CD4-positive, alpha-beta memory T cell (primary cell): ENCODE measurements at regions not wholly inside any gene's neighbourhood (a gene's known extent, or its start where the extent isn't known, plus 50 kb on each side); places are given as distances from the start of the nearest gene placed in this dataset.

Experiments used
- CTCF ChIA-PET: fragments of 350-600 bp; sonication (Branson Sonifier 250); formaldehyde crosslinking; loops from one replicate; lab custom pipeline; 2021; ENCODE audit warnings: inconsistent platforms; ENCODE audit not compliant: partially characterized antibody; lab: Charles Lee
- POLR2A ChIA-PET: fragments of 350-600 bp; sonication (Branson Sonifier 250); formaldehyde crosslinking; loops from one replicate; lab custom pipeline; 2021; ENCODE audit not compliant: partially characterized antibody; lab: Charles Lee
- DNase-seq, 5 donors: peaks; one replicate each; pipeline versions ENCODE4 v3.0.0 to v3.0.0-alpha.2; 2020 to 2022; ENCODE audit warnings: mixed read lengths in 1 of 5
- H3K27ac ChIP-seq: one replicate; pipeline ENCODE4 v1.7.0; 2013; ENCODE audit warnings: low read depth, low read length
- H3K27me3 ChIP-seq: 2 replicates; pipeline ENCODE4 v1.7.0; 2013; ENCODE audit warnings: mild to moderate bottlenecking, low read length, moderate library complexity; ENCODE audit not compliant: insufficient read depth
- H3K36me3 ChIP-seq: 2 replicates; pipeline ENCODE4 v1.7.0; 2013; ENCODE audit warnings: mild to moderate bottlenecking, low read length, moderate library complexity; ENCODE audit not compliant: insufficient read depth
- H3K4me1 ChIP-seq: 2 replicates; pipeline ENCODE4 v1.7.0; 2013; ENCODE audit warnings: mild to moderate bottlenecking, low read length, moderate library complexity; ENCODE audit not compliant: insufficient read depth
- H3K4me3 ChIP-seq, 2 donors: one replicate each; pipeline ENCODE4 v1.7.0; 2013; ENCODE audit warnings: low read length in 2 of 2, mild to moderate bottlenecking in 1 of 2
- H3K9me3 ChIP-seq, 2 donors: one replicate each; pipeline ENCODE4 v1.7.0; 2013; ENCODE audit warnings: low read length in 2 of 2, control low read depth in 1 of 2; ENCODE audit not compliant: control insufficient read depth in 1 of 2
- H3K27ac Mint-ChIP-seq, 7 donors: one replicate each; pipeline ENCODE4 v1.8.0; 2020 to 2021; ENCODE audit warnings: mixed read lengths in 7 of 7, mild to moderate bottlenecking in 6 of 7, inconsistent platforms in 3 of 7, moderate library complexity in 3 of 7
- H3K27me3 Mint-ChIP-seq, 2 donors: one replicate each; pipeline ENCODE4 v1.8.0; 2020 to 2021; ENCODE audit warnings: mixed read lengths in 2 of 2
- H3K36me3 Mint-ChIP-seq, 2 donors: one replicate each; pipeline ENCODE4 v1.8.0; 2020 to 2021; ENCODE audit warnings: mixed read lengths in 2 of 2, inconsistent platforms in 1 of 2, mild to moderate bottlenecking in 1 of 2
- H3K4me1 Mint-ChIP-seq, 4 donors: one replicate each; pipeline ENCODE4 v1.8.0; 2020 to 2021; ENCODE audit warnings: mixed read lengths in 4 of 4, mild to moderate bottlenecking in 1 of 4
- H3K4me3 Mint-ChIP-seq, 8 donors: one replicate each; pipeline ENCODE4 v1.8.0; 2020 to 2021; ENCODE audit warnings: mixed read lengths in 8 of 8, mild to moderate bottlenecking in 7 of 8, moderate library complexity in 6 of 8, inconsistent platforms in 3 of 8
- H3K9me3 Mint-ChIP-seq, 8 donors: one replicate each; pipeline ENCODE4 v1.8.0; 2020 to 2021; ENCODE audit warnings: mixed read lengths in 8 of 8, mild to moderate bottlenecking in 5 of 8, inconsistent platforms in 3 of 8, moderate library complexity in 1 of 8
- intact Hi-C: fragments of 100-400 bp; cut with micrococcal nuclease; formaldehyde crosslinking; loops from one replicate; pipeline ENCODE4 v1.15.1; 2023

- Histone ChIP-seq H3K27ac (no peak overlapping the region), H3K4me3 (no peak overlapping the region), H3K9me3 (no peaks in the 10 kb centered on the region), H3K4me1 (no peaks in the 10 kb centered on the region), H3K36me3 (no peaks in the 10 kb centered on the region), H3K27me3 (peaks cover 3% of the 10 kb centered on the region)
- Mint-ChIP-seq H3K4me3 (peak overlapping the region in 1 of 8 donors; percentile 58), H3K27ac (peak overlapping the region in 1 of 7 donors; percentile 53), H3K9me3 (peaks cover 0 to 3% (median 0%) of the 10 kb centered on the region in 8 donors), H3K27me3 (peaks cover under 1 to 8% of the 10 kb centered on the region in 2 donors), H3K36me3 (no peaks in the 10 kb centered on the region), H3K4me1 (no peaks in the 10 kb centered on the region)
- intact Hi-C loops: no loop called here
- POLR2A ChIA-PET: no interaction called here
- CTCF ChIA-PET: no interaction called here
- DNase-seq: no peak
Observed at GRCh38 chr6:169838346-169839028, 87.1 kb downstream of the ERMARD start.

GRCh38 chr6:169837529-169838250 lies 86.3 kb downstream of the ERMARD start:
- peaks cover 0 to 3% (median 0%) of the 10 kb centered on the region in 8 donors for H3K9me3 Mint-ChIP-seq

GRCh38 chr6:169833258-169833794 lies 81.9 kb downstream of the ERMARD start:
- no peak overlapping the region for H3K27ac Mint-ChIP-seq
- DNase-seq: no peak
- H3K4me1 Mint-ChIP-seq: peaks cover 0 to 6% (median 4%) of the 10 kb centered on the region in 4 donors
- H3K4me1 ChIP-seq: no peaks in the 10 kb centered on the region
- ChIA-PET CTCF (interaction anchor here (1.2 to 3.0 kb wide), 5 partner anchors 9 to 697 kb away, joined by 4 to 41 read pairs (median 9); no protein-coding TSS in a partner anchor), POLR2A (no interaction called here)
- H3K9me3 Mint-ChIP-seq: peaks cover 0 to 1% (median 0%) of the 10 kb centered on the region in 8 donors
- intact Hi-C loops: no loop called here
- H3K36me3 Mint-ChIP-seq: no peaks in the 10 kb centered on the region
- no peak overlapping the region for H3K4me3 ChIP-seq
- peaks cover 18 to 26% of the 10 kb centered on the region in 2 donors for H3K27me3 Mint-ChIP-seq
- H3K9me3 ChIP-seq: no peaks in the 10 kb centered on the region
- H3K27me3 ChIP-seq: peaks cover 3% of the 10 kb centered on the region
- no peak overlapping the region for H3K4me3 Mint-ChIP-seq
- H3K27ac ChIP-seq: no peak overlapping the region
- no peaks in the 10 kb centered on the region for H3K36me3 ChIP-seq

More at GRCh38 chr6:169837529-169838250, 86.3 kb downstream of the ERMARD start:
- no peaks in the 10 kb centered on the region for H3K9me3 ChIP-seq
- Mint-ChIP-seq H3K4me3 (no peak overlapping the region), H3K36me3 (no peaks in the 10 kb centered on the region), H3K4me1 (no peaks in the 10 kb centered on the region), H3K27ac (no peak overlapping the region), H3K27me3 (peaks cover 4 to 8% of the 10 kb centered on the region in 2 donors)
- H3K36me3 ChIP-seq: no peaks in the 10 kb centered on the region
- ChIA-PET POLR2A (no interaction called here), CTCF (interaction anchor here (0.8 kb wide), 1 partner anchor 8 kb away, joined by 3 read pairs; no protein-coding TSS in a partner anchor)
- H3K4me1 ChIP-seq: no peaks in the 10 kb centered on the region
- intact Hi-C loops: no loop called here
- H3K27me3 ChIP-seq: peaks cover 3% of the 10 kb centered on the region
- no peak for DNase-seq
- no peak overlapping the region for H3K27ac ChIP-seq
- no peak overlapping the region for H3K4me3 ChIP-seq

- peaks cover 3% of the 10 kb centered on the region for H3K27me3 ChIP-seq
- intact Hi-C loops: no loop called here
- Mint-ChIP-seq H3K27me3 (peaks cover 21 to 26% of the 10 kb centered on the region in 2 donors), H3K27ac (no peak overlapping the region), H3K9me3 (peaks cover 0 to 1% (median 0%) of the 10 kb centered on the region in 8 donors), H3K4me3 (no peak overlapping the region), H3K36me3 (no peaks in the 10 kb centered on the region), H3K4me1 (peaks cover 0 to 6% (median 4%) of the 10 kb centered on the region in 4 donors)
- no peaks in the 10 kb centered on the region for H3K9me3 ChIP-seq
- H3K27ac ChIP-seq: no peak overlapping the region
- ChIA-PET POLR2A (interaction anchor here (1.1 kb wide), 1 partner anchor 315 kb away, joined by 4 read pairs; no protein-coding TSS in a partner anchor), CTCF (interaction anchor here (0.8 to 3.0 kb wide), 23 partner anchors 10 to 698 kb away, joined by 3 to 41 read pairs (median 5); partner anchors contain the start of gene DLL1)
- H3K4me1 ChIP-seq: no peaks in the 10 kb centered on the region
- no peaks in the 10 kb centered on the region for H3K36me3 ChIP-seq
- DNase-seq: no peak
- no peak overlapping the region for H3K4me3 ChIP-seq
Observed at GRCh38 chr6:169832247-169832948, 81.0 kb downstream of the ERMARD start.

GRCh38 chr6:169831450-169832246 lies 80.2 kb downstream of the ERMARD start:
- H3K27ac Mint-ChIP-seq: peak overlapping the region in 1 of 7 donors; percentile 3
- DNase-seq: peak in 4 of 5 donors; percentile 52 to 56 (median 54)
- intact Hi-C loops: loop anchor here (1.0 kb wide), 2 partner anchors 41 to 686 kb away; no protein-coding TSS in a partner anchor
- H3K27me3 Mint-ChIP-seq: peaks cover 26 to 30% of the 10 kb centered on the region in 2 donors
- no peaks in the 10 kb centered on the region for H3K4me1 ChIP-seq
- no peak overlapping the region for H3K4me3 Mint-ChIP-seq
- no peak overlapping the region for H3K4me3 ChIP-seq
- H3K9me3 Mint-ChIP-seq: peaks cover 0 to 7% (median 3%) of the 10 kb centered on the region in 8 donors
- H3K27me3 ChIP-seq: peaks cover 3% of the 10 kb centered on the region
- H3K36me3 Mint-ChIP-seq: no peaks in the 10 kb centered on the region
- no peaks in the 10 kb centered on the region for H3K9me3 ChIP-seq
- ChIA-PET CTCF (interaction anchor here (0.7 to 3.0 kb wide), 25 partner anchors 10 to 699 kb away, joined by 3 to 41 read pairs (median 5); partner anchors contain the start of gene DLL1), POLR2A (interaction anchor here (1.1 kb wide), 1 partner anchor 316 kb away, joined by 4 read pairs; no protein-coding TSS in a partner anchor)
- no peak overlapping the region for H3K27ac ChIP-seq
- no peaks in the 10 kb centered on the region for H3K36me3 ChIP-seq
- peaks cover 0 to 6% (median 4%) of the 10 kb centered on the region in 4 donors for H3K4me1 Mint-ChIP-seq
